HG02678 (cell line): ENCODE measurements at regions not wholly inside any gene's neighbourhood (a gene's known extent, or its start where the extent isn't known, plus 50 kb on each side); places are given as distances from the start of the nearest gene placed in this dataset.

Source experiments
- ATAC-seq: cut with Tn5 transposase; IDR thresholded peaks from one replicate; pipeline ENCODE4 v1.9.1; 2021; ENCODE audit warnings: mild to moderate bottlenecking, moderate library complexity; ENCODE audit not compliant: unreplicated experiment

GRCh38 chr3:4021162-4021561 is 221.9 kb downstream of the LRRN1 start:
- ATAC-seq = no peak

- no peak for ATAC-seq
Observed at GRCh38 chr3:4029135-4029534, 229.9 kb downstream of the LRRN1 start.

- ATAC-seq = no peak
Observed at GRCh38 chr3:4030624-4031023, 231.4 kb downstream of the LRRN1 start.

GRCh38 chr3:4033296-4033695 is 234.1 kb downstream of the LRRN1 start:
- no peak for ATAC-seq

DNA sequence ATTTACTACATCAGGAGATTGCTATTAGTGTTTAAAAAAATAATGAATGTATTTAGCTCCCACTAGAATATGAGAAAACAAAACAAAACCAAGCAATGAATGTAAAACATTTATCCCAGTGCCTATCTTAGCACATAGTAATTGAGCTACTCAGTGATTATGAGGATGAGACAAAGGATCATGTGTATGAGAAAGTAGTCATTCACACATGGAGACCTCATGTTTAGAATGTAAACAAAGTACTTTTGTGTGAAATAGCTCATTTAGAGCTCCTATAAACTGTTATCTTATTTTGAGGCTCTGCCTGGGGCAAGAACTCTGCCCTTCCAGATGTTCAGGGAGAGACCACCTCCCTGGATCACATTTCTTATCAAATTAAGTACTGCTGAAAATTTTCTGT is 236.8 kb downstream of the LRRN1 start:
- ATAC-seq = no peak

GRCh38 chr3:4038351-4038750 is 239.1 kb downstream of the LRRN1 start:
- ATAC-seq = no peak

GRCh38 chr3:4042070-4042469 is 242.8 kb downstream of the LRRN1 start:
- no peak for ATAC-seq

- no peak for ATAC-seq
Observed at GRCh38 chr3:4042869-4043268, 243.6 kb downstream of the LRRN1 start.

DNA sequence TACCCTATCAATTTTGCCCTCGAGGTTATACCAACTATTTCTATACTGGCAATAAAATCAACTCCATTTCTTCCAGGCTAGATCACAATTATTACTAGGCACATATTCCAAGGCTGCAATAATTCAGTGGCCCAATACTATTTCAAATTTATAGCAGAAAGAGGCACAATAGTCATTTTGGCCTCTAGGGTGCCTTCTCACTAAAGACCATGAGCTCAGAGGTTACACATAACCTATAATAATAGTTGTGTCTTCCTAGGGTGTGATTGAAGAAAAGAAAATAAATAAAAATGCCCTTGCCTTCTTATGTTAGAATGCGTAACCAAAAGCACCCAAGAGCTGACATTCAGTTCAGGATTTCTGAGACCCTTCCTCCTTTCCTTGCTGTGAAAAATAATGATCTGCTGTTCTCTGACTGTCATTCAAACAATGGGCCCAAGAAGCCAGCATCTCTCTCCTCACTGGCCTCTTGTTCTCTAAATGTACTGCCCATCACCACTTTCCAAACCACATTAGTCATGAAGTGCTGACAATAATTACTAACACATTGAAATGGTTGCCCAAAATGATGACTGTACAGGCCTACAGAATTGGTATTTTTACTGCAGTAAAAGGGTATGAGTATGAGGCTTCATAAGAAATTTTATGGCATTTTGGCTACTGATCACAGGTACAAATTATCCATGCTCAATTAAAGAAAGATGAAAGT is 244.8 kb downstream of the LRRN1 start:
- no peak for ATAC-seq

DNA sequence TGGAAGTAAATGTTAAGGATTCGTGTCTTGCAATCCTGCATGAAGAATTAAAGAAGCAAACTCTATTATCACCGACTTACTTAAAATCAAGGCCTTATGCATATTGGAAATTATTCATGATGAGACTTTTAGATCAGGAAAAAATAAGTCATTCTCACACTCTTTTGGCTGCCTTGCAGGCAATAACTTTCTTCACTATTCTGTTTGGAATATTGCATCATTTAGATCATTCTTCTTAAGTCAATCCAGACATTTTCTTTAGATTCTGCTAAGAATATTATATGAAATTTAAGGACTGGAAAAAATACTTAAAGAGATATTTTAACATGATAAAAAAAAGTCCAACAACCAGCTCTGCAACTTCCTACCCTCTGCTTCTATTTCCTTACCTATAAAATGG is 245.4 kb downstream of the LRRN1 start:
- ATAC-seq = no peak

GRCh38 chr3:4045756-4046155 is 246.5 kb downstream of the LRRN1 start:
- ATAC-seq = no peak

DNA sequence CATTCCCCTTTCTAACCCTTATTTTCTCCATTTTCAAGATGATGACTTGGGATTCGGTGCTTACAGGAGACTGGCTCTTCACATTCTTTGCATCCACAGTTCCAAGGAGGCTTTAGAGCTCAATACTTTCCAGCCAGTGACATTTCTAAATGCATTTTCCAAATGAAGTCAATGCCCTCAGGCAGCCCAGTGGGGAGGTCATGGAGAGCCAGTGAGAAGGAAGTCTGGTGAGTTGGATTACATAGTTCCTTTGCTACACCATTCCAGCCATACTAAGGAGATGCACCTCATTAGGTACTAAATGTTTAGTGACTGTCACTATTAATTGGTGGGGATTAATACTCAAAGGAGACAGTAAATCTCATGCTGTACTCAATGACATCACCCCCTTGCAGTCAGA is 248.1 kb downstream of the LRRN1 start:
- ATAC-seq = no peak

DNA sequence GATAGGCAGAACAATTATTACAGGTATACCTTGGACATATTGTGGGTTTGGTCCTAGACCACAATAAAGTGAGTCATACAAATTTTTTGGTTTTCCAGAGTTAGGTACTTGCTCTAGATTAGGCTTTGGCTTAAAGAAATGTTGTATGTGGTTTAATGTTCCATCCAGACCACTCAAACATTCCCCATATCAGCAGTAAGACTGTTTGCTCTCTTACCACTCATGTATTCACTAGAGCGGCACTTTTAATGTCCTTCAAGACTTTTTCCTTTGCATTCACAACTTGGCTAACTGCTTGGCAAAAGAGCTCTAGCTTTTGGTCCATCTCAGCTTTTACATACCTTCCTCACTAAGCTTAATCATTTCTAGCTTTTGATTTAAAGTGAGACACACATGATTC is 250.5 kb upstream of the SETMAR start:
- ATAC-seq = no peak

GRCh38 chr3:4053975-4054374 is 249.2 kb upstream of the SETMAR start:
- no peak for ATAC-seq

- ATAC-seq = no peak
Observed at GRCh38 chr3:4060064-4060463, 243.1 kb upstream of the SETMAR start.

- ATAC-seq = no peak
Observed at GRCh38 chr3:4060603-4061002, 242.6 kb upstream of the SETMAR start.

GRCh38 chr3:4061195-4061594 is 242.0 kb upstream of the SETMAR start:
- ATAC-seq = no peak

DNA sequence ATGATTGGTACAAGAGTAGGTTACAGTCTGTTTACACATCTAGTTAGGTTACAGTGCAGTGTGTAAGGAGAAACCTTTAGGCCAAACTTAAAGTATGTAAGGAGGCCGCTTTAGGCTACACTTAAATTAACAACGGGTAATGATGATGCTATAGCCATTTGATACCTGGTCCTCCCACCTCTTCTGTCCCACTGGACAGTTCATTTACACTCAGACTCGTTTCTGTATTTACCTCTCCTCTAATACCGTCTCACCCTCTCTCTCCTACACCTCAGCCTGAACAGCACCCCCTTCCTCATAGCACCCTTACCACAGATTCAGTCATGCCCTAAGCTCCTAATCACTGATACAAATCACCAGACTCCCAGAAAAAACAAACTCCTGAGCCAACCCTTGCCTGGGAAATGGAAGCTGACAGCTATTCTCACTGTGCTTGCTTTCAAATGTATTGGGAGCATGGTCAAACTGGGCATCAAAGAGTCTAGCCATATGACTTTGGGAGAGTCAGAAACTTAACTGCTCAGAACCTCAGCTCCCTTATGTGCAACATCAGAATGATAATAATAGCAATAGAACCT is 241.3 kb upstream of the SETMAR start:
- no peak for ATAC-seq

- no peak for ATAC-seq
Observed at GRCh38 chr3:4062621-4063020, 240.5 kb upstream of the SETMAR start.

DNA sequence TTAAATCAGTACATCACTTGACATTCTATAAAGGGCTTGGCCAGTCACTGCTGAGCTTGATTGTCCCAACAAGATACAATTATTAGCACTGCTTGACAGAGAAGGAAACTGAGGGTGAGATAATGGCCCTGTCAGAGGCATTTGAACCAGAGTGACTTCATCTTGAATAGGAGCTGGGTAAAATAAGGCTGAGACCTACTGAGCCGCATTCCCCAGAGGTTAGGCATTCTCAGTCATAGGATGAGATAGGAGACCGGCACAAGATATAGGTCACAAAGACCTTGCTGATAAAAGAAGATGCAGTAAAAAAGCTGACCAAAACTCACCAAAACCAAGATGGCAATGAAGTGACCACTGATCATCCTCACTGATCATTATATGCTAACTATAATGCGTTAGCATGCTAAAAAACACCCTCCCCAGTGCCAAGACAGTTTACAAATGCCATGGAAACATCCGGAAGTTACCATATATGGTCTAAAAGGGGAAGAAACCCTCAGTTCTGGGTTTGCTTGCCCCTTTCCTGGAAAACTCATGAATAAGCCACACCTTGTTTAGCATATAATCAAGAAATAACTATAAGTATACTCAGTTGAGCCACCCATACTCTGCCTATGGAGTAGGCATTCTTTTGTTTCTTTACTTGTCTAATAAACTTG is 239.1 kb upstream of the SETMAR start:
- ATAC-seq = no peak

- peak; percentile 54 for ATAC-seq
Observed at GRCh38 chr3:4065085-4065484, 238.1 kb upstream of the SETMAR start.

DNA sequence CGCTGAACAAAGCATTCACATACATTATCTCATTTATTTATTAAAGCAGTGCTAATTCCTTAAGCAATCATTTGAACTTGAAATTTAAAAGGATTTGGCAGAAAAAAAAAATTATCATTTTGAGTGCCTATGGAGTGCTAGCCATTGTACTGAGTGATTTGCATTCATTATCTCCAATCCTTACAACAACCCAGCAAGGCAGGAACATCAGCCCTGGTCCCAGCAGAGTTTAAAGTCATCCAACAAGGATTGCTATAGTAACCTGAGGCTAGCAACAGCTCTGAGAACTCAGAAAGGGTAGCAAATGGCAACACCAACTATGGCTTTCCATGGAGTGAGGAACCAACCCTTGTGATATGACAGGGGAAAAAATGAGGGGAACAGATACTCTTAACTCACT is 237.6 kb upstream of the SETMAR start:
- ATAC-seq = no peak
